Endothelial cell of hepatic sinusoid (primary cell): ENCODE measurements at regions not wholly inside any gene's neighbourhood (a gene's known extent, or its start where the extent isn't known, plus 50 kb on each side); places are given as distances from the start of the nearest gene placed in this dataset.
"Not testable (repeated sequence)": the region's sequence is repeated elsewhere in the genome, so short reads cannot be mapped to it uniquely, and the experiment has no call there.

Experiments used
- in situ Hi-C: cut with HindIII; loops from 2 replicates; pipeline ENCODE4 v1.10.0; 2017; ENCODE audit warnings: low sequenced_read_pairs

DNA sequence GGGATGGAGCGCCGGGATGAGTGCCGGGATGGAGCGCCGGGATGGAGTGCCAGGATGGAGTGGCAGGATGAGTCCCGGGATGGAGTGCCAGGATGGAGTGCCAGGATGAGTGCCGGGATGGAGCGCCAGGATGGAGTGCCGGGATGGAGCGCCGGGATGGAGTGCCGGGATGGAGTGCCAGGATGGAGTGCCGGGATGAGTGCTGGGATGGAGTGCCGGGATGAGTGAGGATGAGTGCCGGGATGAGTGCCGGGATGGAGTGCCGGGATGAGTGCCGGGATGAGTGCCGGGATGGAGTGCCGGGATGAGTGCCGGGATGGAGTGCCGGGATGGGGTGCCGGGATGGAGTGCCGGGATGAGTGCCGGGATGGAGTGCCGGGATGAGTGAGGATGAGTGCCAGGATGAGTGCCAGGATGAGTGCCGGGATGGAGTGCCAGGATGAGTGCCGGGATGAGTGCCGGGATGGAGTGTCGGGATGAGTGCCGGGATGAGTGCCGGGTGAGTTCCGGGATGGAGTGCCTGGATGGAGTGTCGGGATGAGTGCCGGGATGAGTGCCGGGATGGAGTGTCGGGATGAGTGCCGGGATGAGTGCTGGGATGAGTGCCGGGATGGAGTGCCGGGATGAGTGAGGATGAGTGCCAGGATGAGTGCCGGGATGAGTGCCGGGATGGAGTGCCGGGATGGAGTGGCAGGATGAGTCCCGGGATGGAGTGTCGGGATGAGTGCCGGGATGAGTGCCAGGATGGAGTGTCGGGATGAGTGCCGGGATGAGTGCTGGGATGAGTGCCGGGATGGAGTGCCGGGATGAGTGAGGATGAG is 52.9 kb upstream of the HELT start:
- in situ Hi-C loops = not testable (repeated sequence)

DNA sequence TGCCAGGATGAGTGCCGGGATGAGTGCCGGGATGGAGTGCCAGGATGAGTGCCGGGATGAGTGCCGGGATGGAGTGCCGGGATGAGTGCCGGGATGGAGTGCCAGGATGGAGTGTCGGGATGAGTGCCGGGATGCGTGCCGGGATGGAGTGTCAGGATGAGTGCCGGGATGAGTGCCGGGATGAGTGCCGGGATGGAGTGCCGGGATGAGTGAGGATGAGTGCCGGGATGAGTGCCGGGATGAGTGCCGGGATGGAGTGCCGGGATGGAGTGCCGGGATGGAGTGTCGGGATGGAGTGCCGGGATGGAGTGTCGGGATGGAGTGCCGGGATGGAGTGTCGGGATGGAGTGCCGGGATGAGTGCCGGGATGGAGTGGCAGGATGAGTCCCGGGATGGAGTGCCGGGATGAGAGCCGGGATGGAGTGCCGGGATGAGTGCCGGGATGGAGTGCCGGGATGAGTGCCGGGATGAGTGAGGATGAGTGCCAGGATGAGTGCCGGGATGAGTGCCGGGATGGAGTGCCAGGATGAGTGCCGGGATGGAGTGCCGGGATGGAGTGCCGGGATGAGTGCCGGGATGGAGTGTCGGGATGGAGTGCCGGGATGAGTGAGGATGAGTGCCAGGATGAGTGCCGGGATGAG is 52.1 kb upstream of the HELT start:
- in situ Hi-C loops = not testable (repeated sequence)

DNA sequence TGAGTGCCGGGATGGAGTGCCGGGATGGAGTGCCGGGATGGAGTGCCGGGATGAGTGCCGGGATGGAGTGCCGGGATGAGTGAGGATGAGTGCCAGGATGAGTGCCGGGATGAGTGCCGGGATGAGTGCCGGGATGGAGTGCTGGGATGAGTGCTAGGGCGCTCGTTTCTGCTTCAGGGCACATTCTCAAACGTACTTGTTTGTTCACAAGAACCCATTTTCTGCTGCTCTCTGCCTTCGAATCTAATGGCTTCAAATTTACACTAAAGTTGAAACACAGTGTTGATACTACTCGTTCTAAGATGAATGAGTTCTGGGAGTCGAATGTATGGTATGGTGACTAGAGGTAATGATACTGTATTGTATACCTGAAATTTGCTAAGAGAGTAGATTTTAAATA is 50.6 kb upstream of the HELT start:
- in situ Hi-C loops = not testable (repeated sequence)

DNA sequence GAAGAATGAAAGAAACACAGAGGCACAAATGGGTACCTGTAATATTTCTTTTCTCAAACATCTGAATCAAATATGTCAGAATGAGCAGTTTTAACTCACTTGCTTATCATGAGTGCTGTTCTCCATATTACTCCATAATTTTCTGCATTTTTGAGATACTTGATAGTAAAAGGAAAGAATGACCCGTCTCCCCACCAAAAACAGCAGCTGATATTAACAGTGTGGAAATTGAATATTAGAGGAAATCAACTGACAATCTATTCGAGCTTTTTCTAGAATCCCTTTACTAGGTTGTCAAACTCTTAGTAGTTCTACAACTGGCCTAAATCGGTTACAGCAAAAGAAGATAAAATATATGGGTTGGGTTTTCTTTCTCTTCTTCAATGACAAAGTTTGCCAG is 49.9 kb upstream of the HELT start:
- in situ Hi-C loops = no loop called here
